Small intestine (tissue), 7 donors: ENCODE measurements at regions not wholly inside any gene's neighbourhood (a gene's known extent, or its start where the extent isn't known, plus 50 kb on each side); places are given as distances from the start of the nearest gene placed in this dataset.

ENCODE experiments used
- DNase-seq, 2 donors: peaks; one replicate each; pipeline versions ENCODE4 v3.0.0 to v3.0.0-alpha.2; 2013
- FAIRE-seq: peaks from 2 replicates; lab custom pipeline; 2012; peaks lifted over from hg19 to GRCh38; lab: Jason Lieb, UNC
- H3K27ac ChIP-seq, 3 donors: one replicate each; pipeline ENCODE4 v1.5.1; 2013; ENCODE audit warnings: low read length in 2 of 3, mild to moderate bottlenecking in 2 of 3, control low read depth in 1 of 3, inconsistent platforms in 1 of 3, low read depth in 1 of 3, moderate library complexity in 1 of 3
- H3K27me3 ChIP-seq, 3 donors: one replicate each; pipeline ENCODE4 v1.6.1; 2013; ENCODE audit warnings: low read length in 3 of 3, inconsistent platforms in 1 of 3; ENCODE audit not compliant: control insufficient read depth in 3 of 3, insufficient read depth in 3 of 3
- H3K36me3 ChIP-seq, 3 donors: one replicate each; pipeline ENCODE4 v1.6.1; 2013; ENCODE audit warnings: low read length in 3 of 3, inconsistent platforms in 1 of 3, low read depth in 1 of 3, mild to moderate bottlenecking in 1 of 3, moderate library complexity in 1 of 3; ENCODE audit not compliant: control insufficient read depth in 3 of 3, insufficient read depth in 2 of 3
- H3K4me1 ChIP-seq, 3 donors: one replicate each; pipeline ENCODE4 v1.6.1; 2013; ENCODE audit warnings: low read length in 2 of 3, inconsistent platforms in 1 of 3, low read depth in 1 of 3, mild to moderate bottlenecking in 1 of 3, moderate library complexity in 1 of 3; ENCODE audit not compliant: control insufficient read depth in 3 of 3, insufficient read depth in 2 of 3
- H3K4me3 ChIP-seq, 3 donors: one replicate each; pipeline ENCODE4 v1.5.1; 2013; ENCODE audit warnings: low read length in 3 of 3, control low read depth in 1 of 3, inconsistent platforms in 1 of 3, low read depth in 1 of 3, mild to moderate bottlenecking in 1 of 3, moderate library complexity in 1 of 3
- H3K9me3 ChIP-seq, 2 donors: one replicate each; pipeline ENCODE4 v1.6.1; 2013; ENCODE audit warnings: low read depth in 1 of 2, low read length in 1 of 2; ENCODE audit not compliant: control insufficient read depth in 2 of 2, insufficient read depth in 1 of 2
- WGBS, 3 donors: extraction: QIAGEN DNeasy Blood & Tissue Kit; methylation state at CpG; one replicate each; pipeline ENCODE4 v1.1.7; 2013; 5-methylcytosine and 5-hydroxymethylcytosine counted together
- donor health status: healthy with polysubstance abuse.
- donor health status: control.
- donor health status: control.
- donor health status: Bipolar disorder and iron deficiency.
- donor health status: healthy.

GRCh38 chr13:20340759-20341171 is 108.6 kb upstream of the GJB6 start:
- no peaks in the 10 kb centered on the region for H3K4me1 ChIP-seq
- no peak overlapping the region for H3K27ac ChIP-seq
- DNase-seq = no peak
- 55 to 74% (median 67%) methylated on average over 10 of the region's 10 CpGs for WGBS, 3 donors
- H3K27me3 ChIP-seq = peaks cover 0 to 3% (median 2%) of the 10 kb centered on the region in 3 donors
- H3K36me3 ChIP-seq = no peaks in the 10 kb centered on the region
- no peaks in the 10 kb centered on the region for H3K9me3 ChIP-seq
- no peak overlapping the region for H3K4me3 ChIP-seq
- no peak for FAIRE-seq

- Histone ChIP-seq H3K27ac (no peak overlapping the region), H3K9me3 (no peaks in the 10 kb centered on the region), H3K4me3 (no peak overlapping the region), H3K4me1 (no peaks in the 10 kb centered on the region), H3K36me3 (no peaks in the 10 kb centered on the region), H3K27me3 (peaks cover 0 to 3% (median 2%) of the 10 kb centered on the region in 3 donors)
- no peak for FAIRE-seq
- DNase-seq = no peak
- 65 to 72% (median 67%) methylated on average over 12 of the region's 12 CpGs for WGBS, 3 donors
These were observed 108.1 kb upstream of the GJB6 start for GRCh38 chr13:20340136-20340758.

GRCh38 chr13:20337884-20338551 is 105.9 kb upstream of the GJB6 start:
- DNase-seq (no peak), FAIRE-seq (no peak)
- Histone ChIP-seq H3K4me3 (no peak overlapping the region), H3K9me3 (no peaks in the 10 kb centered on the region), H3K36me3 (no peaks in the 10 kb centered on the region), H3K27ac (no peak overlapping the region), H3K27me3 (peaks cover 0 to 3% (median 0%) of the 10 kb centered on the region in 3 donors), H3K4me1 (no peaks in the 10 kb centered on the region)
- 79 to 86% (median 82%) methylated on average over 5 of the region's 5 CpGs for WGBS, 3 donors

- no peaks in the 10 kb centered on the region for H3K9me3 ChIP-seq
- FAIRE-seq (no peak), DNase-seq (no peak)
- 75 to 85% (median 83%) methylated on average over 4 of the region's 4 CpGs for WGBS, 3 donors
- H3K27me3 ChIP-seq = peaks cover 0 to 8% (median 0%) of the 10 kb centered on the region in 3 donors
- H3K4me3 ChIP-seq = no peak overlapping the region
- no peak overlapping the region for H3K27ac ChIP-seq
- H3K4me1 ChIP-seq = no peaks in the 10 kb centered on the region
- no peaks in the 10 kb centered on the region for H3K36me3 ChIP-seq
These were observed 104.6 kb upstream of the GJB6 start for GRCh38 chr13:20336761-20337160.

- WGBS, 3 donors = 78 to 85% (median 84%) methylated on average over 6 of the region's 6 CpGs
- Histone ChIP-seq H3K27ac (no peak overlapping the region), H3K4me1 (no peaks in the 10 kb centered on the region), H3K4me3 (no peak overlapping the region), H3K36me3 (no peaks in the 10 kb centered on the region), H3K9me3 (no peaks in the 10 kb centered on the region), H3K27me3 (peaks cover 0 to 8% (median 0%) of the 10 kb centered on the region in 3 donors)
- FAIRE-seq (no peak), DNase-seq (no peak)
These were observed 102.2 kb upstream of the GJB6 start for GRCh38 chr13:20334309-20334708.

GRCh38 chr13:20332361-20333096 is 100.4 kb upstream of the GJB6 start:
- no peaks in the 10 kb centered on the region for H3K4me1 ChIP-seq
- FAIRE-seq = no peak
- H3K36me3 ChIP-seq = no peaks in the 10 kb centered on the region
- H3K27ac ChIP-seq = no peak overlapping the region
- peaks cover 0 to 8% (median 0%) of the 10 kb centered on the region in 3 donors for H3K27me3 ChIP-seq
- WGBS, 3 donors = 52 to 59% (median 58%) methylated on average over 7 of the region's 7 CpGs
- H3K9me3 ChIP-seq = no peaks in the 10 kb centered on the region
- no peak for DNase-seq
- H3K4me3 ChIP-seq = no peak overlapping the region

- Histone ChIP-seq H3K36me3 (no peaks in the 10 kb centered on the region), H3K27me3 (peaks cover 0 to 8% (median 0%) of the 10 kb centered on the region in 3 donors)
- FAIRE-seq = no peak
These were observed 99.8 kb upstream of the GJB6 start for GRCh38 chr13:20331949-20332348.

GRCh38 chr13:20331419-20331818 is 99.3 kb upstream of the GJB6 start:
- no peaks in the 10 kb centered on the region for H3K4me1 ChIP-seq
- no peak overlapping the region for H3K4me3 ChIP-seq
- peaks cover 0 to 8% (median 0%) of the 10 kb centered on the region in 3 donors for H3K27me3 ChIP-seq
- no peak for DNase-seq
- no peak overlapping the region for H3K27ac ChIP-seq
- no peak for FAIRE-seq
- peaks cover 0 to 3% of the 10 kb centered on the region in 2 donors for H3K9me3 ChIP-seq
- WGBS, 3 donors = 85 to 87% (median 86%) methylated on average over 2 of the region's 2 CpGs
- no peaks in the 10 kb centered on the region for H3K36me3 ChIP-seq

More at GRCh38 chr13:20331949-20332348, 99.8 kb upstream of the GJB6 start:
- Histone ChIP-seq H3K4me3 (no peak overlapping the region), H3K9me3 (no peaks in the 10 kb centered on the region), H3K4me1 (no peaks in the 10 kb centered on the region), H3K27ac (no peak overlapping the region)
- no peak for DNase-seq
- 78 to 79% (median 78%) methylated on average over 7 of the region's 7 CpGs for WGBS, 3 donors
